GM23338 (cell line): ENCODE measurements at regions not wholly inside any gene's neighbourhood (a gene's known extent, or its start where the extent isn't known, plus 50 kb on each side); places are given as distances from the start of the nearest gene placed in this dataset.

Source experiments
- ATAC-seq: fragments of 200-7000 bp; cut with Tn5 transposase; 3 replicates; pipeline ENCODE4 v1.9.1; 2020
- DNase-seq: peaks from one replicate; pipeline ENCODE4 v3.0.0-alpha.2; 2015; ENCODE audit warnings: low spot score
- H2AFZ ChIP-seq: fragments of 200-600 bp; sonication (generic); 2 replicates; pipeline ENCODE4 v1.8.0; 2016; ENCODE audit warnings: antibody characterized with exemption, mild to moderate bottlenecking, moderate library complexity
- H3F3A ChIP-seq: fragments of 200-600 bp; sonication (generic); replicated peaks from 2 replicates; pipeline ENCODE4 v1.8.0; 2017; ENCODE audit warnings: antibody characterized with exemption, mixed run types, low read depth
- H3K27ac ChIP-seq: fragments of 200-600 bp; sonication (generic); 2 replicates; pipeline ENCODE4 v1.6.1; 2016; ENCODE audit warnings: low read depth
- H3K27me3 ChIP-seq: fragments of 200-600 bp; sonication (generic); 2 replicates; pipeline ENCODE4 v1.8.0; 2016; ENCODE audit warnings: mild to moderate bottlenecking, mixed run types, moderate library complexity; ENCODE audit not compliant: insufficient read depth
- H3K36me3 ChIP-seq: fragments of 200-600 bp; sonication (generic); 2 replicates; pipeline ENCODE4 v1.8.0; 2016; ENCODE audit warnings: mild to moderate bottlenecking; ENCODE audit not compliant: insufficient read depth
- H3K4me1 ChIP-seq: fragments of 200-600 bp; sonication (generic); 2 replicates; pipeline ENCODE4 v1.8.0; 2016; ENCODE audit warnings: mild to moderate bottlenecking, moderate library complexity; ENCODE audit not compliant: insufficient read depth
- H3K4me2 ChIP-seq: fragments of 200-600 bp; sonication (generic); 2 replicates; pipeline ENCODE4 v1.7.1; 2017; ENCODE audit warnings: mixed run types
- H3K4me3 ChIP-seq: fragments of 200-600 bp; sonication (generic); 2 replicates; pipeline ENCODE4 v1.6.1; 2016; ENCODE audit warnings: mixed run types
- H3K79me2 ChIP-seq: fragments of 200-600 bp; sonication (generic); replicated peaks from 2 replicates; pipeline ENCODE4 v1.8.0; 2017; ENCODE audit warnings: mild to moderate bottlenecking; ENCODE audit not compliant: insufficient read depth
- H3K9me2 ChIP-seq: fragments of 200-600 bp; sonication (generic); 2 replicates; pipeline ENCODE4 v1.8.0; 2017; ENCODE audit not compliant: insufficient read depth
- H4K20me1 ChIP-seq: fragments of 200-600 bp; sonication (generic); replicated peaks from 2 replicates; pipeline ENCODE4 v1.8.0; 2017; ENCODE audit warnings: mild to moderate bottlenecking; ENCODE audit not compliant: insufficient read depth
- H3K27ac Mint-ChIP-seq: 2 replicates; pipeline ENCODE4 v1.8.0; 2020; ENCODE audit warnings: inconsistent platforms, mild to moderate bottlenecking, moderate library complexity, mixed read lengths
- H3K27me3 Mint-ChIP-seq: 3 replicates; pipeline ENCODE4 v1.8.0; 2022; ENCODE audit warnings: low read depth, mild to moderate bottlenecking, moderate library complexity, mixed read lengths, inconsistent platforms; ENCODE audit not compliant: insufficient read depth, poor library complexity
- H3K36me3 Mint-ChIP-seq: 3 replicates; pipeline ENCODE4 v1.8.0; 2021; ENCODE audit warnings: low read depth, mild to moderate bottlenecking, inconsistent platforms, moderate library complexity, mixed read lengths
- H3K4me1 Mint-ChIP-seq: 3 replicates; pipeline ENCODE4 v1.8.0; 2020; ENCODE audit warnings: mild to moderate bottlenecking, inconsistent platforms, mixed read lengths
- H3K4me3 Mint-ChIP-seq: 3 replicates; pipeline ENCODE4 v1.8.0; 2021; ENCODE audit warnings: moderate library complexity, mild to moderate bottlenecking, inconsistent platforms, mixed read lengths
- H3K9me3 Mint-ChIP-seq: 3 replicates; pipeline ENCODE4 v1.8.0; 2020; ENCODE audit warnings: moderate library complexity, mild to moderate bottlenecking, inconsistent platforms, mixed read lengths
- ETS1 ChIP-seq: IDR thresholded peaks from 2 replicates; pipeline ENCODE4 v1.6.1; 2016; ENCODE audit warnings: antibody characterized with exemption
- EZH2 ChIP-seq: fragments of 200-600 bp; sonication (generic); IDR thresholded peaks from one replicate; pipeline ENCODE4 v1.8.0; 2017; ENCODE audit warnings: antibody characterized with exemption, mild to moderate bottlenecking, low read depth; ENCODE audit not compliant: unreplicated experiment
- EZH2phosphoT487 ChIP-seq: fragments of 200-600 bp; sonication (generic); IDR thresholded peaks from one replicate; pipeline ENCODE4 v1.8.1; 2018; ENCODE audit warnings: antibody characterized with exemption; ENCODE audit not compliant: unreplicated experiment
- JUNB ChIP-seq: IDR thresholded peaks from one replicate; pipeline ENCODE4 v1.6.1; 2016; ENCODE audit warnings: antibody characterized with exemption; ENCODE audit not compliant: unreplicated experiment
- NANOG ChIP-seq: IDR thresholded peaks from 2 replicates; pipeline ENCODE4 v1.6.1; 2016; ENCODE audit warnings: antibody characterized with exemption, borderline replicate concordance
- POLR2AphosphoS5 ChIP-seq: IDR thresholded peaks from 2 replicates; pipeline ENCODE4 v1.6.1; 2016; ENCODE audit warnings: antibody characterized with exemption, low read depth
- REST ChIP-seq: IDR thresholded peaks from one replicate; pipeline ENCODE4 v1.6.1; 2018; ENCODE audit warnings: antibody characterized with exemption; ENCODE audit not compliant: unreplicated experiment
- STAT1 ChIP-seq: IDR thresholded peaks from one replicate; pipeline ENCODE4 v1.6.1; 2016; ENCODE audit warnings: antibody characterized with exemption; ENCODE audit not compliant: unreplicated experiment
- ZNF114 ChIP-seq: fragments of 250-450 bp; sonication (Bioruptor Pico); IDR thresholded peaks from 2 replicates; pipeline ENCODE4 v1.5.0; 2020; ENCODE audit warnings: mild to moderate bottlenecking, moderate library complexity
- ZNF462 ChIP-seq: fragments of 250-450 bp; sonication (Bioruptor Pico); IDR thresholded peaks from 2 replicates; pipeline ENCODE4 v1.5.0; 2020; ENCODE audit warnings: mild to moderate bottlenecking, moderate library complexity

GRCh38 chr12:28987538-28988324 lies 161.3 kb upstream of the FAR2 start (continued):
- TF ChIP-seq ZNF462 (CRISPR knock-in tag) = no peak
- no peak for TF ChIP-seq POLR2AphosphoS5
- TF ChIP-seq STAT1 = no peak
- no peak for TF ChIP-seq EZH2
- TF ChIP-seq ETS1 = no peak
- TF ChIP-seq ZNF114 (CRISPR knock-in tag) = no peak

GRCh38 chr12:28988325-28988704 lies 160.8 kb upstream of the FAR2 start:
- DNase-seq = no peak
- H3K36me3 ChIP-seq = no peaks in the 10 kb centered on the region
- ATAC-seq = no peak
- H3K9me3 Mint-ChIP-seq = no peaks in the 10 kb centered on the region
- H4K20me1 ChIP-seq = no peaks in the 10 kb centered on the region
- no peaks in the 10 kb centered on the region for H3F3A ChIP-seq
- H3K79me2 ChIP-seq = no peaks in the 10 kb centered on the region
- no peak overlapping the region for H3K4me2 ChIP-seq
- no peaks in the 10 kb centered on the region for H3K9me2 ChIP-seq
- no peaks in the 10 kb centered on the region for H3K4me1 ChIP-seq
- peaks cover 3% of the 10 kb centered on the region for H3K4me1 Mint-ChIP-seq
- no peaks in the 10 kb centered on the region for H3K27me3 ChIP-seq
- no peak overlapping the region for H3K27ac ChIP-seq
- no peak overlapping the region for H3K4me3 Mint-ChIP-seq
- no peaks in the 10 kb centered on the region for H3K36me3 Mint-ChIP-seq
- no peak overlapping the region for H2AFZ ChIP-seq
- H3K27me3 Mint-ChIP-seq = no peaks in the 10 kb centered on the region
- H3K4me3 ChIP-seq = no peak overlapping the region
- H3K27ac Mint-ChIP-seq = no peak overlapping the region
- TF ChIP-seq STAT1 (no peak), POLR2AphosphoS5 (no peak), ETS1 (no peak), REST (no peak), NANOG (no peak), JUNB (no peak), EZH2phosphoT487 (no peak)
